EH (cell line): ENCODE measurements at regions not wholly inside any gene's neighbourhood (a gene's known extent, or its start where the extent isn't known, plus 50 kb on each side); places are given as distances from the start of the nearest gene placed in this dataset.
"Not testable (repeated sequence)": the region's sequence is repeated elsewhere in the genome, so short reads cannot be mapped to it uniquely, and the experiment has no call there.

ENCODE experiments used
- DNase-seq: peaks from one replicate; pipeline ENCODE4 v3.0.0-alpha.2; 2015; ENCODE audit warnings: low read depth

GRCh38 chrY:7725791-7726460, 814.4 kb upstream of the AMELY start:
- DNase-seq, result peak; percentile 13

GRCh38 chrY:7723991-7724632, 812.6 kb upstream of the AMELY start:
- peak; percentile 9 for DNase-seq

- no peak for DNase-seq
These were observed 811.6 kb upstream of the AMELY start for GRCh38 chrY:7723127-7723526.

- peak; percentile 21 for DNase-seq
These were observed 811.0 kb upstream of the AMELY start for GRCh38 chrY:7722566-7722965.

- no peak for DNase-seq
These were observed 809.4 kb upstream of the AMELY start for GRCh38 chrY:7720974-7721373.

- peak; percentile 88 for DNase-seq
These were observed 807.7 kb upstream of the AMELY start for GRCh38 chrY:7719271-7719670.

- peak; percentile 69 for DNase-seq
These were observed 807.1 kb upstream of the AMELY start for GRCh38 chrY:7718626-7719025.

- peak; percentile 15 for DNase-seq
These were observed 806.6 kb upstream of the AMELY start for GRCh38 chrY:7718126-7718525.

GRCh38 chrY:7714426-7714825, 802.9 kb upstream of the AMELY start:
- peak; percentile 72 for DNase-seq

- DNase-seq, result not testable (repeated sequence)
These were observed 802.2 kb upstream of the AMELY start for GRCh38 chrY:7713738-7714137.

GRCh38 chrY:7712289-7712688, 800.7 kb upstream of the AMELY start:
- peak; percentile 80 for DNase-seq

GRCh38 chrY:7703578-7704140, 792.1 kb upstream of the AMELY start:
- no peak for DNase-seq

- no peak for DNase-seq
These were observed 790.9 kb upstream of the AMELY start for GRCh38 chrY:7702481-7702880.

GRCh38 chrY:7701676-7702075, 790.1 kb upstream of the AMELY start:
- DNase-seq, result no peak

- DNase-seq, result no peak
These were observed 786.0 kb upstream of the AMELY start for GRCh38 chrY:7697506-7697905.

GRCh38 chrY:7692701-7693100, 781.1 kb upstream of the AMELY start:
- no peak for DNase-seq

GRCh38 chrY:7687086-7687485, 775.5 kb upstream of the AMELY start:
- DNase-seq, result peak; percentile 81

GRCh38 chrY:7684546-7684945, 773.0 kb upstream of the AMELY start:
- DNase-seq, result peak; percentile 25

GRCh38 chrY:7682386-7682785, 770.8 kb upstream of the AMELY start:
- DNase-seq, result peak; percentile 88

GRCh38 chrY:7681426-7681825, 769.9 kb upstream of the AMELY start:
- DNase-seq, result no peak

GRCh38 chrY:7674465-7674864, 762.9 kb upstream of the AMELY start:
- DNase-seq, result peak; percentile 80

- no peak for DNase-seq
These were observed 761.2 kb upstream of the AMELY start for GRCh38 chrY:7672796-7673195.

- DNase-seq, result no peak
These were observed 751.7 kb upstream of the AMELY start for GRCh38 chrY:7663261-7663660.

- DNase-seq, result no peak
These were observed 747.5 kb upstream of the AMELY start for GRCh38 chrY:7659047-7659446.
